ENCODE measurements at regions not wholly inside any gene's neighbourhood (a gene's known extent, or its start where the extent isn't known, plus 50 kb on each side); places are given as distances from the start of the nearest gene placed in this dataset.
A peak's percentile ranks its signal among the peaks of the same experiment; 100 is the strongest.

DNA sequence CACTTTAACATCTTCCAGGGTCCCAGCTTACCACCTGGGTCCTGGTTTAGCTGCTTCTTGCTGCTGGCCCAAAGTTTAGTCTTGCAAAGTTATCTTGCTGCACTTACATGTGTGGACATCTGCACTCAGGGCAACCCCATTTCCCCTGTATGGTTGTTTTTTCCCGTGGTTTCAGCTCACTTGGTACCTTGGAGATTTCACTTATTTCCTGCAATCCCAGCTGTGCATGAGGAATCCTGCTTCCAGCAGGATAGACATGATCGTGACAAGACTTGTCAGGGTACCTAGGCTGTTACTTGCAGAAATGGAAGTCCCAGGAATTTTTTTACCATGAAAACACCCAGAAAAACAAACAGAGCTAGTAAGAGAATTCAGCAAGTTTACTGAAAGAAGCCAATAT, 95.9 kb upstream of the LEP start:
- DNase-seq, result no peak

DNA sequence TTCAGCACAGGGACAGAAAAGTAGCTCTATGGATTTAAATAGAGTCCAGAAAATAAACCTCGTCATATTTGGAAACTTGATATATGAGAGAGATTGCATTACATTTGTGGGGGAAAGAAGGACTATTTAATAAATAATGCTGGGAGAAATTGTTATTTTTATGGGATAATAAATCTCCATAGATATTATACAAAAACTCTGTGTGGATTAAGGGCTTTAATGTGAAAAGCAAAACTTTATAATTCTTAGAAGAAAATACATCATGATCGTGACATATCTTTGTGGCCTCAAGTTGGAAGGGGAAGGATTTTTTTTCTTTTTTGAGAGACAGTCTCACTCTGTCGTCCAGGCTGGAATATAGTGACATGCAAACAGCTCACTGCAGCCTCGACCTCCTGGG, 95.0 kb upstream of the LEP start:
- no peak for DNase-seq

DNA sequence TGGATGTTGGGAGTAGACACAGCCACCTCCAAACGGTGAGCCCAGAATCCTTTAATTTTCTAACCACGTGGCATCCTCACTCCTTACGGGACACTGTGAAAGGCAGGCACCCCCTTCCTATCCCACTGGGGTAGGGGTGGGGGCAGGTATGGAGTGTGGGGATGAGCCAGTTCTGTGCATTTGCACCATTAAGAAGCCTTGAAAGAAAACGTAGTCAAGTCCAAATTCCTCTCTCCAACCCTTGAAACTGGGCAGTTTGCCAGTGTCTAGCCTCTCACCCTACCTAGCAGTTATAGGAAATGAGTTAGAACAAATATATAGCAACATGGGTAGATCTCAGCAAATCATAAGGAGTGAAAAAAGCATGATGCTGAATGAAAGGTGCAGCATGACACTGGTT, 92.4 kb upstream of the LEP start:
- DNase-seq, result no peak

DNA sequence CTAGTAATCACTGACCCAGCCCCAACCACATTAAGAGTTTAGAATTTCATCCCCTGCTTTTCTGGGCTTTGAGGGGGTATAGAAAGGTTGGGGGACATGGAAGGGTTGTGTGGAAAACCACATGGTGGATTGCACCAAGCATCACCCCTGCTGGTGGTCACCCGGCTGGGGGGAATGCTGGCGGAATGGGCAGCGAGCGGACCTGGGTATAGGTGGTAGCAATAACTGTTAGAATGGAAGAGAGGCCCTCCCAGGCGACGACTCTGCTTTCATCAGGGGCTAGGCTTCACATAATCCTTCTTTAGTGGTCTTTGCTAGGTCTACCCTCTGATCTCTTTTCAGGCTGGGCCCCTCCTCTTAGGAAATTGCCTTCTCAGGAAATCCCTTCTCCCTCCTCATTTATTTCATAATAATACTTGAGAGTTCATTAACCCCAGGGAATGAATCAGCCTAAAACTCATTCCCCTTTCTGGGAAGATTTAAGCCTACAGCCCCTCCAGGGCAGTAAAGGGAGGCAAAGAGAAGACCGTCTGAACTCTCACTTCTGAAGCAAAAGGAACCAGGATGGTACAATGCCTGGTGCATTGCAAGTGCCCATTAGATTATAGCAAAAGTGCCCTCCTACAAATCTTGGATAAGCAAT, 90.7 kb upstream of the LEP start:
- DNase-seq, result no peak

DNA sequence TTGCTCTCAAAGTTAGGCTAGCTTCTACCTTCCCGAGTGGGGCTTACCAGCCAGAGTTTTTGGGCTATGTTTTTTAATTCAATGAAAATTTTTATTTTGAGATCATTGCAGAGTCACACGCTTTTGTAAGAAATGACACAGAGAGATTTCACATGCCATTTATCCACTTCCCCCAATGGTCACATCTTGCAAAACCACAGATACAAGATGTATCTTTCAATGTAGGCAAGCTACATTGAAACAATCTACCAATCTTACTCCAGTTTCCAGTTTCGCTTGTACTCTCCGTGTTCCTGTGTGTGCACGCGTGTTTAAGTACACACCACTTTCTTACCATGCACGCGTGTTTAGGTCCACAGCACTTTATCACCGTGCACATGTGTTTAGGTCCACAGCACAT, 89.4 kb upstream of the LEP start:
- no peak for DNase-seq

DNA sequence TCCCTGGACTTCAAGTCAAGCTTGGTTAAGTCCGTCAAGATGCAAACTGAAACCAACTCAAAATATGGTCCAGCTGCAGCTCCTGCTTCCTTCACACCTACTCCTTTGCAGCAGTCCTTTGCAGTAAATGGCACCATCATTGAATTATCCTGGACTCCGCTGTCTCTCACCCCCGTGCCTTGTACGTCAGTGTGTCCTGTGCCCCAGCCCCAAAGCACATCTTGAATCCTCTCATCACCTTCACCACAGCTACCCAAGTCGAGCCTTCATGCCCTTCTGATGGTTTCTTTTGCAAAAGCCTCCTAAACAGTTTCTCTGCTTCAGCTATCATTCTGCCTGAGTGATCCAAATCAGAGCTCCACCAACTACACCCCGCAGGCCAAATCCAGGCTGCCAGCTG, 88.4 kb upstream of the LEP start:
- no peak for DNase-seq

DNA sequence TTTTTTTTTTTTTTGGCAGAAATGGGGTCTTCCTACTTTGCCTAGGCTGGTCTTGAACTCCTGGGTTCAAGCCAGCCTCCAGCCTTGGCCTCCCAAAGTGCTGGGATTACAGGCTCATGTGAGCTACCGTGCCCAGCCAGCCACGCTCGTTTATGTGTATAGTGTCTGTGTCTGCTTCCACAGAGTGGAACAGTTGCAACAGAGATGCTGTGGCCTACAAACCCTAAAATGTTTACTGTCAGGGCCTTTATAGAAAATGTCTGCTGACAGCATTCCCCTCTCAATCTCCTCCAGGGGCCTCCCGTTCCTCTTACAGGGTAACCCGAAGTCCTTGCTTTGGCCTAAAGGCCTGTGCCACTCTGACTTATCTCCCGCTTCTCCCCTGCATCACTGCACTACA, 87.6 kb upstream of the LEP start:
- DNase-seq, result no peak

DNA sequence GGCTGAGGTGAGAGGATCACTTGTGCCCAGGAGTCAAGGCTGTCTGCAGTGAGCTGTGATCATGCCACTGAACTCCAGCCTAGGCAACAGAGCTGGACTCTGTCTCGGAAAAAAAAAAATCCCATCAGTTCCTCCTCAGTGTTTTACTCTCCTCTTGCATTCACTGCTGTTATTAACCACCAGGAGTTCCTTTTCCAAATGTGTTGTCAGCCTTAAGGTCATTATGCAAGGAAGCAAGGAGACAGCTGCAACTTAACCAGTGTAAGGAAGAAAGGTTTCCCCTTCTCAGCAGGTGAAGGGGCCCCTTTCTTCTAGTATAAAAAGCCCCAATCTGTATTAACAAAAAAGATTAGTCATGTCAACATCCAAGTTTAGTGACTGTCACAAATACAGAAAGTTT, 86.6 kb upstream of the LEP start:
- no peak for DNase-seq

DNA sequence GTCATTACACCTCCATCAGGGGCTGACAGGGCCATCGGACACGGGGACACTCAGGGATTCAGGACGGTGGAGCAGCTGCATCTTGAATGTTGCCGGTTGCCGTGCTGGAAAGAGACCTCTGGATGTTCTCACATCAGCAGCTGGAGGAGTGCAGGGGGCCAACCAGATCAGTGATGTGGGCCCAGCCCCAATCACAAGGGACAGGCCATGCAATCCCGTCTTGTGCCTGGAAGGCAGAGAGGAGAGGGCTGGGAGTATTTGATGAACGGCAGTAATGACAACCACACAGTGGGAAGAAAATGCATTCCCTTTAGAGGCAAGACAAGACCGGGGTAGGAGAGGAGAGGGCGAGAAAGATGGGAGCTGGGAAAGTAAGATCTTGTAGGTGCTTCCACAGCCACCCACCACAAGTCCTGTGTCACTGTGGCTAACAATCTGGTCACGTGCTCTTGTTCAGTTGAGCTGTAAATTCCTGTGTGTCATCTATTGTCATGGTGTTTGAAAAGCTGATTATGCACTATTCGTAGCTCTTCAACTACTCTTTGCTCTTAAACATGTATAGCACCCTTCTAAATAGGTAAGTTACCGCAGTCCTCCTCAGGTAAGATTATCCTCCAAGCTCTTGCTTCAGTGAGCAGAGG, 85.9 kb upstream of the LEP start:
- DNase-seq, result no peak

DNA sequence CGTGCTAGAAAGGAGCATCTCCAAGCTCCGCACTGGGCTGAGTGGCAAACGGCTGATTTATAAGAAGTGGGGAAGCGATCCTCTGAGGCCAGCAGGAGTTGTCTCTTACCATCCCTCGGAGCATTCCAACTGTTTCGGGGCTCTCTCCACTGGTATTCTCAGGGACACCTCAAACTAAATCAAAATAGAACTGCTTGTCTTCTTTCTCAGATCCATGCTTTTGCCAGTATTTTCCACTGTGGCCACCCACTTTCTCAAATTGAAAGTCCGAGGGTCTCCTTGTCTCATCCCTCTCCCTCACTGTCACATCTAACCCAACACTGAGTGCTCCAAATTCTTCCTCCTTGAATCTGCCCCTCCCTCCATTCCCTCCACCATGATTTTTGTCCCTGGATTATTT, 83.2 kb upstream of the LEP start:
- no peak for DNase-seq

DNA sequence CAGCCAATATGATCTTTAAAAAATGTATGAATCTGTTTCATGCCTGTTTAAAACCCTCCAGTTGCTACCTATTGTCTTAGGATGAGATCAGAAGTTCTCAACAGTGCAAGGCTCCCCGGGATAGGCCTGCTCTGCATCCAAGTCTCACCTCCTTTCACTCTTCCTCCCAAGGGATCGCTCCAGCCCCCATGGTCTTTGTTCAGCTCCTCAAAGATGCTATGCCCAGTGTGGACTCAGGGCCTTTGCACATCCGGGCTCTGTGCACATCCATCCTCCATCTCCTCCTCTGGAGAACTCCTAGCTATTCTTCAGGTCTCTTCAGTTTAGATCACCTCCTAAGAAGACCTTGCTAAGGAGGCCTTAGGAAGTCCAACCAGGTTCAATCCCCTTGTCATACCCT, 82.7 kb upstream of the LEP start:
- DNase-seq, result no peak

DNA sequence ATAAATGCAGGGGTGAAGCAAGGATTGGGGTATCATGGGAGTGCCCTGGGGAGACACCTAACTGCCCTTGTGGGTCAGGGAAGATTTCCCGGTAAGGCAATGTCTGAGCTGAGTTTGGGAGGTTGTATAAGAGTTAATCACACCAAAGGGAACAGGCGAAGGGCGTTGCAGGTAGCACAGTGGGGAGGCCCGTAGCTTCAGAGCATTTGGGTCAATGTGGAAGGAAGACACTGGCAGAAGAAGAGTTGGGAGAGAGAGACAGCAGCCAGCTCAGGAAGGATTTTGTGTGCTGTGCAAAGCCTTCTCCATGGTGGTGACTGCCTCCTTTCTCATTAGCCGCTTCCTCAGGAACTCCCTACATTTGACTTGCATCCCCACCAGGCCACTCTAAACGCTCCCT, 80.8 kb upstream of the LEP start:
- DNase-seq, result no peak

DNA sequence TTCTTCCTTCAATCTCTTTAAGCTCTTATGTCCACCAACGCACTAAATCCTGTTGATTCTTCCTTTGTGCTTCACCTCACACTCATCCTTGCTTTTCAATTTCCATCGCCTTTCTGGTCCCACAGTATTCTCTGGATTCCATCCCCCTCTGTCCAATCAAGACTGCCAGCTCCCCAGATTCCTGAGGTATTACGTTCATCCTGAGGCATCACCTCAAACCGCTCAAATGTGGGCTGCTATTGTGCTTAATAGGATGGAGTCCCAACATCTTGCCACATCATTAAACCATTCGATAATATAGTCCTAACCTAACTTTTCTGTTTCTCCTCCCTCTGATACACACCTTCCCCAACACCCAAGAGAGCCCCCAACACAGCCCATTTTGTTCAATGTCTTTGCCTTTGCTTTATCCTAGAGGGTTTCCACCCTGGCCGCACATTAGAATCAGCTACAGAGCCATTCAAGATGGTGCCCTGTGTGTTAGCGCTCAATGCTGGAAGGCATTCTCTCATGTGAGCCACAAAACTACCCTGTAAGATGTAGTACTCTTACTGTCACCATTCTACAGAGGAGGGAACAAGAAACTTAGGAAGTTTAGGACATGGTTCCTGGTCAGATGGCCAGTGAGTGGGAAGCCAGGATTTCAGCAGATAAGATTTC, 79.5 kb upstream of the LEP start:
- DNase-seq, result no peak

DNA sequence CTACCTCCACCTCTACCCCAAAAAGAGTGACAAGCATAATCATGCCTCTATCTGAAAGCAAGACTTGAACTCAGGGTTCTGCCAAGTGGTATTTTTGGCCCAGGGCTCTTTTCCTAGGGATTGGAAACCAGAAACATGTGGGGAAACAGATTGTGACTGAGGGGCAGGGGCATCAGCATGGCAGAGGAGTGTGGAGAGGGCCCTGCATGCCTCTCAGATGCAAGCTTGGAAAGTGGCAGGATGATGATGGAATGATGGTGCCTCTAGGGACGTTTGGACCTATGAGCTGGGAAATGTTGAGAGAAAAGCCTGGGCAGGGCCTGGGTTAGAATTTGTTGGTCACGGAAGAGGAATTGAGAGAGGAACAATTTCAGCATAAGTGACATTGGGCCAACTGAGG, 78.4 kb upstream of the LEP start:
- no peak for DNase-seq

DNA sequence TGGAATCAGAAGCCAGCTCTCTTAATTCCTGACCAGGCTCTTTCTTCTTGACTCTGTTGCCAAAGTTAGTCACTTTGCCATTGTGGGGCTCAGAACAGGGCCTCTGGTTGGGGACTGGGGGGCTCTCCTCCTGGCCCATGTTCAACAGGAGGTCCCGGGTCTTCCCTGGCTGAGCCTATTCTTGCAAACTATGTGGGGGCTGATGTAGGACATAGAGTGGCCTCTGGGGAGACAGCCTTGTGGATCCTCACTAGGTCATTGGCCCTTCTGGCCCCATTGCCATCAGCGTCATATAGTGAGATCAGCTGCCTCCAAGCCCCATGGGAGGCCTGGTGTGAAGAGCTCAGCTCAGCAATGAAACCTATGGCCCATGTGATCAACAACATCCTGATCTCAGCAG, 77.6 kb upstream of the LEP start:
- no peak for DNase-seq

DNA sequence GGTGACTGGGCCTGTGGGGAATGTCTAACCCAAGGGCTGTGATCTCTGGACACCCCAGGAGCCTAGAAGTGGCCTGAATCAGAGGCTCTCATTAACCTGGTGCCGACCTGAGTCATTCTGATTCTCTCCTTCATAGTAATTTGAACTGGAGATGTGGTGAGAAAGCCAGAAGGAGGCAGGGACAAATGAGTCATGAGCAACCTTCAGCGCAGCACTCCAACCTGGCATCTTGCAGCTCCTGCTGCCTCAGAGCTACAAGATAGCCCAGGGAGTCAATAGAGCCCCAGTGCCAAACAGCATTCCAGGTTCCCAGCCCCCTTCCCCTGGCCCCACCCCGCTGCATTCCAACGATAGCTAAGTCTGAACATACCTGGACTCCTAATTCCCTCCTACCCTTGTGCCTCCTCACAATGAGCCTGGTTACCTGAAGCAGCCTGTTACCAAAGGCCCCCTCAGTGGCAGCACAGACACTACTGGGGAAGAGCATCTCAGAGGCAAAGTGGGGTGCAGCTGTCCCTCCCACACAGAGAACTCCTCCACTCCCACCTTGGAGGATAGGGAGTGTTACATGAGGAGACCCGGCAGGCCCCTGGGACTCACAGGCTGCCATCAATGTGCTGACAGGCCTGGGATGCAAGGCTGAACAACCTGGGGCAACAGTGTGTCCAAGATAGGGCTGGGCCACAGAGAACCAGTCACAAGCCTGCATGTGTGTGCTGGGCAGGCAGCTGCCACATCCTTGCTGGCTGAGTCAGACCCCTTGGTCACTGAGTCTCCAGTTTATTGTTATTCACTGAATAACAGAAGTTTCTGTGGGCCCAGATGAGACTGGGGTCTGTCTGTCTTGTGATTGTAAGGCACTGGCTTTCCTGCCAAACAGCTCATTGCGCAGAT, 76.8 kb upstream of the LEP start:
- no peak for DNase-seq

DNA sequence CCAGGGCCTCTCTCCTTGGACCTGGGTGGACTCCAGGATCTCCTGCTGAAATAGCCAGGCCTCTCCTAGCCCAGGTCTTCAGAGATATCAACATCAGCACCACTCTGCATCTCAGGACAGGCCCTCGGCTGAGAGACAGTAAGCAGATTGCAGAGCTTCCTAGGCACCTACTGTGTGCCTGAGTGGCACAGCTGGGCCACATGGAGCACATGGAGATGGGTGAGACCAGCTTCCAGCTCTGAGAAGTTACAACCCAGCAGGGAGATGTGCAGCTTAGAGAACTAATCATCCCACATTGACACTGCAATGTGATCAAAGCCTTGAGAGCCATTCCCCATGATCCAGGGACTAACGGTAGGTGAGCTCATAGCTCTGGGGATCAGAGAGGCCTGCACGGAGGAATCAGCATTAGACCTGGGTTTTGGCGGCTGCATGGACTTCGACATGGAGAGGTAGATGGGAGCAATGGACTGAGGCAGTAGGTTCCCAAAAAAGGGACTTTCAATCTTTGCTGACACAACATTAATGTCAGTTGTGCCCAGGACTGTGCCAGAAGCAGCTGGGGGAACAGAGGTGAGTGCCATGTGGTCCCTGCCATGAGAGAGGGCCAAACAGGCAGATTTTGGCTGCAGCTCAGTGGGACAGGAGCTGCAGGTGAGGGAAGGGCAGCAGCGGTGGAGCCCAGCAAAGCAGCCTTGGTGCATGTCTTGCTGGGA, 76.0 kb upstream of the LEP start:
- no peak for DNase-seq

DNA sequence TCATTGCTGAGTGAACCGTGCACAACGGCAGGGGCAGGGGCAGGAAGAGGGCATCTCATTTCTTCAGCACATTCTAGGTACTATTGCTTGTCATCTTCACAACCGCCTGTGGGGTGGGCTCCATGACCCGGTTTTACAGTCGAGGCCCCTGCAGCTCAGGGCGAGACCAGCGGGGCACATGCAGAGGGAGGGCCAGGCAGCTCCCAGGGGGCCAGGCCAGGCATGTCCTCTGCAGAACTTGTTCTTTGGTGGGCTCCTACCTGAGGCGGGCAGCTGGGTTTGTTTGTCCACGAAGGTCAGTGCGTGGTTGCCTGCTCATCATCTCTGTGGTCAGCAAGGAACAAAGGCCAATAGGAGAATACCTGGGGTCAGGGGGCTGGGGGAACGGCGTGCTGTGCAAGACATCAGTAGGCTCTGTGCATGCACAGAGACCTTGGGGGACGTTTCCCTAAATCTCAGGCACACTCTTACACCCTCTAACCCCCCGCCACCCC, 75.1 kb upstream of the LEP start:
- peak; percentile 13 for DNase-seq

DNA sequence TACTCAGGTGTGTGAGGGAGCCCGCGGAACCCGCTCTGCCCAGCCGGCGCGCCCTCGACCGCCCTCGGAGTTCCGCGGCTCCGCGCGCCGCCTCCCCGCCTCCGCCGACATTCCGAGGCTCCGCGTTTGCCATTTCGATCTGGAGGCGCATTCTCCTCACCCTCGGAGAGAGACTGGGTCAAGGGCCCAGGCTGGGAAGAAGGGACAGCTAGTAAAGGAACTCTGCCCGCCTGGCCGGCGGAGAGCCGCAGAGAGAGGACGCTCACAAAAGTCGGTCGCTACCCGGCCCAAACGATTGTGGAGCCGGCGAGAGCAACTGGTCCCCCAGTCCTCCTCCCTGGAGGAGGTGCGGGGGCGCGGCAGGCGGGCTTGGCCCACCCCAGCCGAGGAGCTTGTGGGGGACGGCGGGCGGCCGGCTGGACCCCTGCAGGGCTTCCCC, 74.5 kb upstream of the LEP start:
- peak; percentile 14 for DNase-seq

DNA sequence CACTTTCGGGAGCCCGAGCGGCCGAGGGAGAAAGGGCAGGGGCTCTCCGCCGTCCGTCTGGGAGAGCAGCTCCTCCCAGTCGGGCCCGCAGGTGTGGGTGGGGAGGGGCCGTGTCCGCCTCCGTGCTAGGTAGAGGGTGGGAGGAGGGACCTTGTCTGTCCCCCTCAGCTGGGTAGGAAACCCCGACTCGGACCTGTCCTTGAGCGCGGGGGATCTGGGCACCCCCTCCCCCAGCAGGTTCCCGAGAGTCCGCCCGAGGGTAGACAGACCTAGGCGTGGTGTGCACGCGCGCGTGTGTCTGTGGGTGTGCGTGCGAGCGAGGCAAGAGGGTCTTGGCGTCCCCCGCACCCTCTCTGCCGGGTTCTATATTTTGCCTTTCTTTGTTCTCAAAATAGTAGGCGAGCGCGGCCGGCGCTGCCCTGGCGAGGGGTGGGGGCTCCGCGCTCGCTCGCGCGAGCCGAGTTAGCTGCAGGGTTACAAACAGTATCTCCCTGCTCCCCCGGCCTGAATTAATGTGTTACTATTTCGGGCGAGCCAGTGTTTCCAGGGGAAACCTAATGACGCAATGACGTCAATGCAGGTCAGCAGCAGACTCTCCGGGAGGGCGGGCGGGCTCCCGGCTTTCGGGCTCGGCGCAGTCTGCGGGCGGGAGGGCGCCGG, 73.9 kb upstream of the LEP start:
- DNase-seq, result peak; percentile 18

DNA sequence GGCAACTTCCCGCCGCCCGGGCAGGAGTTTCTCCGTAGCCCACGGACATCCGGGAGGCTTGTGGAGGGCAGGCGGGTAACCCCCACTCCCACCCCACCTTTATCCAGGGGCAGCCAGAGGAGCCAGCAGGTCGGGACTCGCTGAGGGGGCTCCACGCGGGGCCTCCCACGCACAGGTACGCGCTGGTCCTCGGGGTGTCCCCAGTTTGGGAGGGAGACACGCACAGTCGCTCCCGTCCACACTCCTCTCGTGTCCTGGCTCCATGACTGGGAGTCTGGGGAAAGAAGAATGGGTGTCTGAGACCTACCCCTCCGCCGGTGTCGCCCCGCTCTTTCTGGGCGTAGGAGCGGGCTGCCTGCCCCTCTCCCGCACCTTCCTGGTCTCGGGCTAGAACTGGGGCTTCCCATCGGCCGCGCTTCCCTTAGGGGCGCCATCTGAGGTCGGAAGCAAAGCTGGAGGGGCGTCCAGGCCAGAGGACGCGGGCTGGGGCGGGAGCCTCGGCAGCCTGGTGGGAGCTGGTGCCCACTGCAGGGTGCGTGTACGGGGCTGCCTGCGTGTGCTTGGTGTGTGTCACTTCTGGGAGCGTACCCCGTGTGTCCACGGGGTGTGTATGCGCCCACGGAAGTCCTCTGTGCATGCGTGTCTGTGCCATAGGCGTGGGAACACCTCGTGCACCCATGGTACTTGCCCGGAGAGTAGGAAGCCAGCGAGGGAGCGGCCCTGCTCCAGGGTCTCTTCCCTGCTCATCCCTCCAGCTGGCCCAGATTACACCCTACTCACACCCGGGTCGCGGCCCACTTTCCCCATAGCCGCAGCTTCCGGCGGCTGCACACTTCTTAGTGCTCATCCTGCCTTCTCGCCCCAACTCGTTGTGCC, 73.0 kb upstream of the LEP start:
- peak; percentile 13 for DNase-seq

Measured in CD4-positive, alpha-beta T cell treated with Interleukin-15 for 1 hour (primary cell).